NT2/D1 (cell line): ENCODE measurements at regions not wholly inside any gene's neighbourhood (a gene's known extent, or its start where the extent isn't known, plus 50 kb on each side); places are given as distances from the start of the nearest gene placed in this dataset.

Source experiments
- DNase-seq: peaks from one replicate; pipeline ENCODE4 v3.0.0-alpha.2; 2011; ENCODE audit warnings: low read depth, low spot score
- H3K27me3 ChIP-seq: 2 replicates; pipeline ENCODE4 v1.6.0; 2011; ENCODE audit warnings: mild to moderate bottlenecking; ENCODE audit not compliant: insufficient read length, insufficient read depth
- H3K36me3 ChIP-seq: 2 replicates; pipeline ENCODE4 v1.6.1; 2011; ENCODE audit warnings: mild to moderate bottlenecking, low read length, mixed read lengths; ENCODE audit not compliant: insufficient read depth, insufficient read length
- H3K4me1 ChIP-seq: 2 replicates; pipeline ENCODE4 v1.5.1; 2011; ENCODE audit not compliant: insufficient read depth, insufficient read length
- H3K4me3 ChIP-seq: 2 replicates; pipeline ENCODE4 v1.5.1; 2011; ENCODE audit warnings: low read depth; ENCODE audit not compliant: insufficient read length
- H3K9ac ChIP-seq: 2 replicates; pipeline ENCODE4 v1.6.0; 2011; ENCODE audit warnings: low read depth; ENCODE audit not compliant: insufficient read length
- H3K9me3 ChIP-seq: 2 replicates; pipeline ENCODE4 v1.5.1; 2011; ENCODE audit warnings: mild to moderate bottlenecking, low read length; ENCODE audit not compliant: insufficient read depth
- SUZ12 ChIP-seq: IDR thresholded peaks from 2 replicates; pipeline ENCODE4 v1.6.1; 2011; ENCODE audit not compliant: insufficient read length, insufficient read depth; ENCODE audit errors: extremely low read depth
- YY1 ChIP-seq: IDR thresholded peaks from 2 replicates; pipeline ENCODE4 v1.6.1; 2011; ENCODE audit not compliant: insufficient read length, insufficient read depth
- ZNF274 ChIP-seq: IDR thresholded peaks from 2 replicates; pipeline ENCODE4 v1.6.1; 2011; ENCODE audit warnings: mild to moderate bottlenecking, low read depth, low read length

GRCh38 chr4:62162606-62163005, 962.5 kb downstream of the ADGRL3 start:
- Histone ChIP-seq H3K4me3 (no peak overlapping the region), H3K9me3 (no peaks in the 10 kb centered on the region; the same call in 1 of the 2 replicates), H3K27me3 (no peaks in the 10 kb centered on the region), H3K9ac (no peak overlapping the region), H3K4me1 (no peaks in the 10 kb centered on the region), H3K36me3 (no peaks in the 10 kb centered on the region)
- TF ChIP-seq ZNF274 (no peak), SUZ12 (no peak), YY1 (no peak)
- no peak for DNase-seq

GRCh38 chr4:62161446-62161845, 961.3 kb downstream of the ADGRL3 start:
- Histone ChIP-seq H3K27me3 (no peaks in the 10 kb centered on the region), H3K4me3 (no peak overlapping the region), H3K9ac (no peak overlapping the region), H3K9me3 (no peaks in the 10 kb centered on the region; the same call in 1 of the 2 replicates), H3K4me1 (no peaks in the 10 kb centered on the region), H3K36me3 (no peaks in the 10 kb centered on the region)
- no peak for TF ChIP-seq YY1
- no peak for TF ChIP-seq SUZ12
- TF ChIP-seq ZNF274: no peak
- DNase-seq: no peak

- Histone ChIP-seq H3K9ac (no peak overlapping the region), H3K36me3 (no peaks in the 10 kb centered on the region)
Measured at GRCh38 chr4:62159876-62160275, 959.8 kb downstream of the ADGRL3 start.

GRCh38 chr4:62159306-62159705, 959.2 kb downstream of the ADGRL3 start:
- H3K27me3 ChIP-seq: no peaks in the 10 kb centered on the region
- no peak for DNase-seq
- H3K9ac ChIP-seq: no peak overlapping the region
- no peaks in the 10 kb centered on the region; the same call in 1 of the 2 replicates for H3K9me3 ChIP-seq
- H3K4me1 ChIP-seq: no peaks in the 10 kb centered on the region
- no peaks in the 10 kb centered on the region for H3K36me3 ChIP-seq
- no peak for TF ChIP-seq YY1
- TF ChIP-seq ZNF274: no peak
- TF ChIP-seq SUZ12: no peak
- no peak overlapping the region for H3K4me3 ChIP-seq

More at GRCh38 chr4:62159876-62160275, 959.8 kb downstream of the ADGRL3 start:
- no peak for TF ChIP-seq SUZ12
- TF ChIP-seq ZNF274: no peak
- TF ChIP-seq YY1: no peak
- Histone ChIP-seq H3K27me3 (no peaks in the 10 kb centered on the region), H3K4me1 (no peaks in the 10 kb centered on the region), H3K4me3 (no peak overlapping the region), H3K9me3 (no peaks in the 10 kb centered on the region; the same call in 1 of the 2 replicates)
- no peak for DNase-seq

GRCh38 chr4:62156205-62156604, 956.1 kb downstream of the ADGRL3 start:
- no peaks in the 10 kb centered on the region for H3K4me1 ChIP-seq
- no peaks in the 10 kb centered on the region for H3K9me3 ChIP-seq
- H3K36me3 ChIP-seq: no peaks in the 10 kb centered on the region
- no peak overlapping the region for H3K4me3 ChIP-seq
- H3K9ac ChIP-seq: no peak overlapping the region
- H3K27me3 ChIP-seq: no peaks in the 10 kb centered on the region
- TF ChIP-seq YY1 (no peak), ZNF274 (no peak), SUZ12 (no peak)
- no peak for DNase-seq

- TF ChIP-seq SUZ12: no peak
- no peak for TF ChIP-seq YY1
- TF ChIP-seq ZNF274: no peak
- no peak for DNase-seq
- Histone ChIP-seq H3K4me1 (no peaks in the 10 kb centered on the region), H3K9me3 (peaks cover 18% of the 10 kb centered on the region; the same call in 1 of the 2 replicates), H3K27me3 (no peaks in the 10 kb centered on the region), H3K4me3 (no peak overlapping the region), H3K9ac (no peak overlapping the region), H3K36me3 (no peaks in the 10 kb centered on the region)
Measured at GRCh38 chr4:62145276-62145675, 945.1 kb downstream of the ADGRL3 start.

GRCh38 chr4:62144431-62144830, 944.3 kb downstream of the ADGRL3 start:
- no peaks in the 10 kb centered on the region for H3K27me3 ChIP-seq
- H3K36me3 ChIP-seq: no peaks in the 10 kb centered on the region
- H3K9ac ChIP-seq: no peak overlapping the region
- H3K4me3 ChIP-seq: no peak overlapping the region
- no peaks in the 10 kb centered on the region for H3K4me1 ChIP-seq
- DNase-seq: no peak
- no peak for TF ChIP-seq ZNF274
- no peak for TF ChIP-seq SUZ12
- TF ChIP-seq YY1: no peak
- H3K9me3 ChIP-seq: peaks cover 18% of the 10 kb centered on the region; the same call in 1 of the 2 replicates

GRCh38 chr4:62135565-62136156, 935.5 kb downstream of the ADGRL3 start:
- Histone ChIP-seq H3K4me1 (no peaks in the 10 kb centered on the region), H3K36me3 (no peaks in the 10 kb centered on the region), H3K9me3 (no peaks in the 10 kb centered on the region; the same call in 1 of the 2 replicates), H3K4me3 (no peak overlapping the region), H3K9ac (no peak overlapping the region), H3K27me3 (no peaks in the 10 kb centered on the region)
- no peak for DNase-seq
- TF ChIP-seq SUZ12 (no peak), ZNF274 (no peak), YY1 (no peak)
